ENCODE measurements at regions not wholly inside any gene's neighbourhood (a gene's known extent, or its start where the extent isn't known, plus 50 kb on each side); places are given as distances from the start of the nearest gene placed in this dataset.

- TF ChIP-seq CTCF (tag by site-specific recombination; IDR thresholded peaks at IDR 0.05), result no peak
- TF ChIP-seq BCL11B (tag by site-specific recombination; IDR thresholded peaks at IDR 0.05; ENCODE audit: low read depth), result no peak
- TF ChIP-seq TCF7L2 (IDR thresholded peaks at IDR 0.05; ENCODE audit: borderline replicate concordance, low read depth, low read length), result no peak
- no peak for TF ChIP-seq ZNF274 (IDR thresholded peaks at IDR 0.05; ENCODE audit: low read length)
- no peak for TF ChIP-seq ZNF274 (tag by site-specific recombination; IDR thresholded peaks at IDR 0.05; ENCODE audit: borderline replicate concordance)
These were observed 184.5 kb upstream of the E2F7 start for GRCh38 chr12:77249892-77250291.

All from HEK293 (cell line).